ENCODE measurements at regions not wholly inside any gene's neighbourhood (a gene's known extent, or its start where the extent isn't known, plus 50 kb on each side); places are given as distances from the start of the nearest gene placed in this dataset.

DNA sequence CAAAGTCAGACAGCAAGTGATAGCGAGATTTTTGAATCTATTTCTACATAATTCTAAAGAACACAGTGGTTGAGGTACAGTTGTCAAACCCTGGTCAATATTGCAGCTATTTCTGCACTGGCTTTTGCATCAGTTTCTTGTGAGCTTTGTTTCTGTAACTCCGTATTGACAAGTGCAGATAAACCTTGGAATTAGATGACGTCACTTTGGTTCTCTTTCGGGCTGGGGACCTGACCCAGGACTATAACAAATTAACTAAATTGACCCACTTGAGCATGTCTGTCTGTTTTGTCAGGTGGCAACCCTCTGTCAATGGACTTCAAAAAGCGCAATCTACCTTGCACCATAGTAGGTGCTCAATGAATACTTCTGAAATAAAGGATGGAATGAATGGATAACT lies 418.4 kb upstream of the SGCD start:
- no peak for DNase-seq (ENCODE audit: low read depth)
- no peak overlapping the region for H3K4me3 ChIP-seq (ENCODE audit: low read depth, low read length)
- TF ChIP-seq, protein P1, sequence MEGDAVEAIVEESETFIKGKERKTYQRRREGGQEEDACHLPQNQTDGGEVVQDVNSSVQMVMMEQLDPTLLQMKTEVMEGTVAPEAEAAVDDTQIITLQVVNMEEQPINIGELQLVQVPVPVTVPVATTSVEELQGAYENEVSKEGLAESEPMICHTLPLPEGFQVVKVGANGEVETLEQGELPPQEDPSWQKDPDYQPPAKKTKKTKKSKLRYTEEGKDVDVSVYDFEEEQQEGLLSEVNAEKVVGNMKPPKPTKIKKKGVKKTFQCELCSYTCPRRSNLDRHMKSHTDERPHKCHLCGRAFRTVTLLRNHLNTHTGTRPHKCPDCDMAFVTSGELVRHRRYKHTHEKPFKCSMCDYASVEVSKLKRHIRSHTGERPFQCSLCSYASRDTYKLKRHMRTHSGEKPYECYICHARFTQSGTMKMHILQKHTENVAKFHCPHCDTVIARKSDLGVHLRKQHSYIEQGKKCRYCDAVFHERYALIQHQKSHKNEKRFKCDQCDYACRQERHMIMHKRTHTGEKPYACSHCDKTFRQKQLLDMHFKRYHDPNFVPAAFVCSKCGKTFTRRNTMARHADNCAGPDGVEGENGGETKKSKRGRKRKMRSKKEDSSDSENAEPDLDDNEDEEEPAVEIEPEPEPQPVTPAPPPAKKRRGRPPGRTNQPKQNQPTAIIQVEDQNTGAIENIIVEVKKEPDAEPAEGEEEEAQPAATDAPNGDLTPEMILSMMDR (conservative IDR thresholded peaks at IDR 0.05; ENCODE audit: low read depth, low read length), result no peak

DNA sequence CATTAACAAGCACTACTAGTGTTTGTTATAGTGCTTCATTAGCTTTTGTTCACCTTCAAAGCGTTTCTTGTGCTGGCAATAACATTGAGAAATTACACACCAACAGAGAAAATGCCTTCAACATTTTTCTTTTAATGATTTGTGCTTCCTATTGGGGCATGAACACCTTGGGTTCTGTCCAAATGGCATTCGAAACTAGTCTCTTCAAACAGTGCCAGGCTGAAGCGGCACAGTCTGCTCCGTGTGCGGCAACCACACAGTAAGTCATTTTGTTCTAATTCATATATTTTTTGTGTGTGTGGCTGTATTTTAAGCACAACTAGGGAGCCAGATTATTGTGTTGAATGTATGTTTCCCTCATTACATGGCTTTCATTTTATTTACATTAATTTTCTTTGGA lies 414.7 kb upstream of the SGCD start:
- no peak overlapping the region for H3K4me3 ChIP-seq (ENCODE audit: low read depth, low read length)
- DNase-seq (ENCODE audit: low read depth), result no peak
- TF ChIP-seq, protein P1 (conservative IDR thresholded peaks at IDR 0.05; ENCODE audit: low read depth, low read length), result no peak

DNA sequence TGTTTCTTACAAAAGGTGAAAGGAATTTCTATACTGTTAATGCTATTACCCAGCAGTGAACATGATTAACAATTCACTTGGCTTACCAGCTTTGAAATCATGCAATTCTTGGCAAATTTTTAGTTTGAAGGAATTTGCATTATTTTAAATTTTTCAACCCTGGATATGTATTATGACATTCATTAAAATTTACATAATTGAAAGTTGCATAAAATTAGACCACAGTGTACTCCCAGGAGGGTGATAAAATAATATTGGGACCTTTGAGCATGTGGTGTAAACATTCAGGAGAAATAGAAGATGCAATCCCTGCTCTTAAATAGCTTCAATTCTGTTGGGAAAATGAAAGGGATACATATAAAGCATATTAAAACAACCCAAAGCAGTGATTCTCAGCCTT lies 412.2 kb upstream of the SGCD start:
- DNase-seq (ENCODE audit: low read depth), result no peak
- H3K4me3 ChIP-seq (ENCODE audit: low read depth, low read length), result no peak overlapping the region
- TF ChIP-seq, protein P1 (conservative IDR thresholded peaks at IDR 0.05; ENCODE audit: low read depth, low read length), result no peak

DNA sequence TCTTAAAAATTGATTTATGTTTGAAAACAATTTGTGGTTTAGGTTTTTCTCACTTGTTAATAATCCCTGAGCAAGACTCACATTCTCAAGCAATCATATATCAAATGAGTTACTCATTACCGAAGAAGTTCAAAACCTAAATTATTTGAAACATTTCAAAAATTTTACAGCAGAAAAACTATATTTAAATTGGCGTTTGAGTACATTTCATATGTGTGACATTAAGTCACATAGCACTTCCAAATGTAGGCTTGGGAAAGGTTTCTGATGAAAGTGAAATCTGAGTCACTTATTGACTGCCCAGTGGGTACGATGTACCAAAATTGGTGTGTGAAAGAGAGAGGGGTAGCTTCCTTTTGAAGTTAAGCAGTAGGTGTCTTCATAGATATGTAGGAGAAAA lies 411.4 kb upstream of the SGCD start:
- TF ChIP-seq, protein P1 (conservative IDR thresholded peaks at IDR 0.05; ENCODE audit: low read depth, low read length), result no peak
- no peak overlapping the region for H3K4me3 ChIP-seq (ENCODE audit: low read depth, low read length)
- no peak for DNase-seq (ENCODE audit: low read depth)

DNA sequence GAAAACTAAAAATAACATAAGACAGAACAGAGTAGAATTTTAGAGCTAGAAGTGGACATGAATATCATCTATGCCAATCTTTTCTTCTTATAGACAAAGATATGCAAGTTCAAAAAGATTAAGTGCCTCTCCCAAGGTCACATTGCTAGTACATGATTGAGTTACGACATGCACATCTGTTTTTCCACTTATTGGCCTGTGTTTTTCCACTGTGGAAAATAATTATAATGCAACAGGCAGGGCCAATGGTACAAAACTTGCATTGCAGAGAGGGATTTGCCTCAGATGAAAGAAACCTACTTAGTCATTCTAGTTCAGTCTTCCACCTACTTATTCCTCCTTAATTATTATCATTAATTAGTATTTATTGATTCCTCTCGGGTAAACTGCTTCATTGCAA lies 407.8 kb upstream of the SGCD start:
- no peak for DNase-seq (ENCODE audit: low read depth)
- H3K4me3 ChIP-seq (ENCODE audit: low read depth, low read length), result no peak overlapping the region
- TF ChIP-seq, protein P1 (conservative IDR thresholded peaks at IDR 0.05; ENCODE audit: low read depth, low read length), result no peak

DNA sequence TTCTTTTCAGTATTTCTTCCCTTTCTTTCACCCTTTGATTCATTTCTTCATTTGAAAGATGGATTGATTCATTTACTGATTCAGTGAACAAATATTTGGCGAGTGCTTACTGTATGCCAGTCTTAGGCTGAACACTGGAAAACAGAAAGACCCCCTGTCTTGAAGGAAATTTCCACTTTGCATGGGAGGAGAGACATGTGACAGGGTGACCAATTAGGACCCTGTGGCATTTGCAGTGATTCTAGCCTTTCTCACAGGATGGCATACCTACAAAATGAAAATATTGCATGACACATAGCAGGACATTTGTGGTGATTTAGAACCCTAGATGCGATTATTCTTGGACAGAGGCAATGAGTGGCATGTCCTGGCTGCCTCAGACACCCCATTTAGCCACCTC lies 407.2 kb upstream of the SGCD start:
- TF ChIP-seq, protein P1 (conservative IDR thresholded peaks at IDR 0.05; ENCODE audit: low read depth, low read length), result no peak
- DNase-seq (ENCODE audit: low read depth), result no peak
- no peak overlapping the region for H3K4me3 ChIP-seq (ENCODE audit: low read depth, low read length)

DNA sequence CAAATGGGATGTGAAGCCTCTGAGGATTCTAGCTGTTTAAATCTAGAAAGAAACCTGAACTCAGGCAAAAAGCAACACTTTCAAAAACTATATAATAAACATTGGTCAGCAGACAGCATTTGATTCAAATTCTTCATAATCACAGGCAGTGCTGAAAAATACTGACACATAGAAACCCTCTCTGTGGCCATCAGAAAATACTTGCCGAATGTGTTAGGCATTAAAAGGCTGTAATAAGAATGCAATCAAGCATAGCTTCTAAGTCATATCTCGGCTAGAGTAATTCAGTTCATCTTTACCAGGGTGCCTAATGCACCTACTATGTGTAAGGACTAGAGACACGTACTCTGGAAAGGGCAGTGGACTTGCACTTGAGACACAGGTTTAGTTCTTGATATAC lies 405.3 kb upstream of the SGCD start:
- no peak for DNase-seq (ENCODE audit: low read depth)
- H3K4me3 ChIP-seq (ENCODE audit: low read depth, low read length), result no peak overlapping the region
- TF ChIP-seq, protein P1 (conservative IDR thresholded peaks at IDR 0.05; ENCODE audit: low read depth, low read length), result no peak

Data from choroid plexus epithelial cell (primary cell).